NCI-H187 treated with DMSO at 0.1 percent for 48 hours (cell line): ENCODE measurements at regions not wholly inside any gene's neighbourhood (a gene's known extent, or its start where the extent isn't known, plus 50 kb on each side); places are given as distances from the start of the nearest gene placed in this dataset.

ENCODE experiments used
- DNase-seq: peaks from one replicate; lab custom pipeline; 2025; lab: John Stamatoyannopoulos, UW

- DNase-seq, result no peak
Measured at GRCh38 chrX:122771933-122772332, 412.1 kb upstream of the GRIA3 start.

- no peak for DNase-seq
Measured at GRCh38 chrX:122777766-122778165, 406.3 kb upstream of the GRIA3 start.

- no peak for DNase-seq
Measured at GRCh38 chrX:122783918-122784317, 400.2 kb upstream of the GRIA3 start.

- no peak for DNase-seq
Measured at GRCh38 chrX:122787231-122787630, 396.8 kb upstream of the GRIA3 start.

- no peak for DNase-seq
Measured at GRCh38 chrX:122788216-122788615, 395.9 kb upstream of the GRIA3 start.

GRCh38 chrX:122790376-122791095, 393.5 kb upstream of the GRIA3 start:
- no peak for DNase-seq

- DNase-seq, result no peak
Measured at GRCh38 chrX:122813876-122814275, 370.2 kb upstream of the GRIA3 start.

GRCh38 chrX:122816288-122816687, 367.8 kb upstream of the GRIA3 start:
- no peak for DNase-seq

- no peak for DNase-seq
Measured at GRCh38 chrX:122817321-122817955, 366.6 kb upstream of the GRIA3 start.

- DNase-seq, result no peak
Measured at GRCh38 chrX:122818068-122818467, 366.0 kb upstream of the GRIA3 start.

- DNase-seq, result no peak
Measured at GRCh38 chrX:122833230-122833629, 350.8 kb upstream of the GRIA3 start.

GRCh38 chrX:122835886-122836285, 348.2 kb upstream of the GRIA3 start:
- DNase-seq, result no peak

GRCh38 chrX:122850326-122850725, 333.8 kb upstream of the GRIA3 start:
- DNase-seq, result no peak

GRCh38 chrX:122856205-122856604, 327.9 kb upstream of the GRIA3 start:
- no peak for DNase-seq

GRCh38 chrX:122857734-122858133, 326.3 kb upstream of the GRIA3 start:
- DNase-seq, result no peak

GRCh38 chrX:122863067-122863466, 321.0 kb upstream of the GRIA3 start:
- no peak for DNase-seq

- no peak for DNase-seq
Measured at GRCh38 chrX:122866532-122866931, 317.5 kb upstream of the GRIA3 start.

- no peak for DNase-seq
Measured at GRCh38 chrX:122868631-122869030, 315.4 kb upstream of the GRIA3 start.

GRCh38 chrX:122869171-122869570, 314.9 kb upstream of the GRIA3 start:
- no peak for DNase-seq

- no peak for DNase-seq
Measured at GRCh38 chrX:122878269-122878668, 305.8 kb upstream of the GRIA3 start.

- DNase-seq, result no peak
Measured at GRCh38 chrX:122880952-122881351, 303.1 kb upstream of the GRIA3 start.

- no peak for DNase-seq
Measured at GRCh38 chrX:122890729-122891128, 293.3 kb upstream of the GRIA3 start.

GRCh38 chrX:122906726-122907125, 277.4 kb upstream of the GRIA3 start:
- DNase-seq, result no peak

GRCh38 chrX:122907375-122907774, 276.7 kb upstream of the GRIA3 start:
- no peak for DNase-seq
